Cardiac muscle cell (in vitro differentiated cells and primary cell): ENCODE measurements at regions not wholly inside any gene's neighbourhood (a gene's known extent, or its start where the extent isn't known, plus 50 kb on each side); places are given as distances from the start of the nearest gene placed in this dataset.

Source experiments
- DNase-seq, 2 donors: peaks; one replicate each; pipeline versions ENCODE4 v3.0.0 to v3.0.0-alpha.2; 2010 to 2017; ENCODE audit warnings: low read depth in 1 of 2, low spot score in 1 of 2
- H3K27ac ChIP-seq: fragments of 200-600 bp; sonication (generic); 2 replicates; pipeline ENCODE4 v1.5.1; 2016
- H3K27me3 ChIP-seq: fragments of 200-600 bp; sonication (generic); 2 replicates; pipeline ENCODE4 v1.6.0; 2016; ENCODE audit warnings: control low read depth
- H3K36me3 ChIP-seq: fragments of 200-600 bp; sonication (generic); 2 replicates; pipeline ENCODE4 v1.5.1; 2016; ENCODE audit warnings: control low read depth
- H3K4me1 ChIP-seq: fragments of 200-600 bp; sonication (generic); 2 replicates; pipeline ENCODE4 v1.8.1; 2017; ENCODE audit warnings: low read depth, mild to moderate bottlenecking, mixed run types
- H3K4me3 ChIP-seq: fragments of 200-600 bp; sonication (generic); 2 replicates; pipeline ENCODE4 v1.5.1; 2016; ENCODE audit warnings: mild to moderate bottlenecking
- H3K9me3 ChIP-seq: fragments of 200-600 bp; sonication (generic); 2 replicates; pipeline ENCODE4 v1.5.1; 2017; ENCODE audit warnings: low read depth, mild to moderate bottlenecking, control low read depth
- CTCF ChIP-seq: IDR thresholded peaks from 2 replicates; pipeline ENCODE4 v1.5.1; 2012; ENCODE audit warnings: low read depth, mild to moderate bottlenecking, low read length

GRCh38 chr19:32129141-32129540 lies 216.3 kb upstream of the ZNF507 start:
- no peak overlapping the region for H3K27ac ChIP-seq
- TF ChIP-seq CTCF = no peak

DNA sequence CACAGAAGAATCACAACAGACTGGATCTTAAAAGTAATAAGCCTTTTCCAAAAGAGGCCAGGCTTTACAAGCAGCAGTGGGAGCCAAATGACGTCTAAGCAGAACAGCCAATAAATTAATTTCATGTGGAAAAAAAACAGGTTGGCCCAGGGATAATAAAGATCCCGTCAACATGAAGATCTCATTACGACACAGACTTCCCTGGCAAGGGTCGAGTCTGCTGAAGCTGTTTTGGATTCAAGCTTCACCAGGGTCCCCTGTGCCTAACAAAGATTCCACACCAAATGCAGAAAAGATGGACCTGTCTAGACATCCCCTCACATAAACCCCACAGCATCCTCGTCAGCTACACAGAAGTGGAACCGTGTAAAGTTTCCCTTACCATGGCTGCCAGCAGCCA lies 215.1 kb upstream of the ZNF507 start:
- DNase-seq = no peak
- Histone ChIP-seq H3K36me3 (no peaks in the 10 kb centered on the region), H3K4me3 (no peak overlapping the region), H3K27me3 (no peaks in the 10 kb centered on the region), H3K27ac (no peak overlapping the region), H3K4me1 (no peaks in the 10 kb centered on the region), H3K9me3 (no peaks in the 10 kb centered on the region)
- TF ChIP-seq CTCF = no peak

More at GRCh38 chr19:32129141-32129540, 216.3 kb upstream of the ZNF507 start:
- no peak for DNase-seq
- H3K36me3 ChIP-seq = no peaks in the 10 kb centered on the region
- H3K27me3 ChIP-seq = no peaks in the 10 kb centered on the region
- H3K4me1 ChIP-seq = no peaks in the 10 kb centered on the region
- H3K4me3 ChIP-seq = no peak overlapping the region
- no peaks in the 10 kb centered on the region for H3K9me3 ChIP-seq

GRCh38 chr19:32131005-32131404 lies 214.4 kb upstream of the ZNF507 start:
- Histone ChIP-seq H3K9me3 (no peaks in the 10 kb centered on the region), H3K27ac (no peak overlapping the region)
- TF ChIP-seq CTCF = no peak

DNA sequence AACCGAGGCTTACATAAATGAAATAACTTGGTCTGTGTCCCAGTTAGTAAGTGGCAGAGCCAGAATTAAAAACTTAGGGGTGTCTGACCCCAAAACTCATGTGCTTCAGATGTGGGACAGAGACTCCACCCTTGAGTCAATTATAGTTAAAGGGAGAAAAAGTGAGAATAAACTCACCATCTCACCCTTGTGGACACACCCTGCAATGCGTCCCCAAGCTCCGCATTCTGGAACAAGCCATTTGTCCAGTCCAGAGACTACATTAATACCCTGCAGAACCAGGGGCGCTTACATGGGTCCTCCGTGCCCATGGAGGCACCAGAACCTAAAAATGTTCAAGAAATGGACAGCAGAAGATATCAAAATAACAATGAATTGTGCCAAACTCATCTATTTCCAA lies 207.0 kb upstream of the ZNF507 start:
- H3K36me3 ChIP-seq = no peaks in the 10 kb centered on the region
- H3K4me3 ChIP-seq = no peak overlapping the region
- no peak overlapping the region for H3K27ac ChIP-seq
- DNase-seq = no peak
- H3K9me3 ChIP-seq = no peaks in the 10 kb centered on the region
- H3K27me3 ChIP-seq = no peaks in the 10 kb centered on the region
- no peak for TF ChIP-seq CTCF
- H3K4me1 ChIP-seq = no peaks in the 10 kb centered on the region

More at GRCh38 chr19:32131005-32131404, 214.4 kb upstream of the ZNF507 start:
- H3K4me3 ChIP-seq = no peak overlapping the region
- no peaks in the 10 kb centered on the region for H3K36me3 ChIP-seq
- H3K4me1 ChIP-seq = no peaks in the 10 kb centered on the region
- no peaks in the 10 kb centered on the region for H3K27me3 ChIP-seq
- no peak for DNase-seq

GRCh38 chr19:32141840-32142511 lies 203.4 kb upstream of the ZNF507 start:
- DNase-seq = no peak
- Histone ChIP-seq H3K27me3 (no peaks in the 10 kb centered on the region), H3K9me3 (no peaks in the 10 kb centered on the region), H3K4me1 (no peaks in the 10 kb centered on the region), H3K36me3 (no peaks in the 10 kb centered on the region), H3K27ac (no peak overlapping the region), H3K4me3 (no peak overlapping the region)
- no peak for TF ChIP-seq CTCF
